Skin of body (tissue), 1 donor: ENCODE measurements at regions not wholly inside any gene's neighbourhood (a gene's known extent, or its start where the extent isn't known, plus 50 kb on each side); places are given as distances from the start of the nearest gene placed in this dataset.
A peak's percentile ranks its signal among the peaks of the same experiment; 100 is the strongest.

Experiments used
- DNase-seq: peaks from one replicate; lab custom pipeline; 2025; lab: John Stamatoyannopoulos, UW

DNA sequence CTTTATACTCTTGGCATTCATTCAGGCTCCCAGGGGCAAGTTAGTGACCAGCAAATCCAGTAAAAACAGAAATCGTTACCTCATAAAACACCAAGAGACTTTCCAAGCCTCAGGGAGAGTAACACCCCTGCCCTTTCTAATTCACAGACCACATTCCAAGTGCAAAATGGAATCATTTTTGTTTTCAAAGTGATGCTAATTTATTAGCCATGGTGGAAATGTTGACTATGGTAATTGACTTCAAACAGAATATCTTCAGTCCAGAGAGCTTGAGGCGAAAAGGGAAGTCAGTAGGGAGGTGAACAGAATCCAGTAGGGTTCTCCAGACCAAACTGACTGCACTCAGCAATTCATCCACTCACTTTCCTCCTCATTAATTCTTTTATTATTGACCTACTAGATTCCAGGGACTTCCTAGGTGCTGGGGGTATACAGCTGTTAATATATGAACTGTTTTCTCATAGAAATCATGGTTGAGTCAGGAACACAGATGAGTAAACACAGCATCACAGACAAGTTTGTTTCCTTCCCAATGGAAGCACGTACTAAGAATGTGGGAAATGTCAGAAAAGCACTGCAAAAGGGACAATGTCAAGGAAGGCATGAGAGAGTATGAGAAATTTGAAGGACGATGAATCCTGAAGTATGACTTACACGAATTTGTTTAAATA lies 388.5 kb upstream of the C1orf87 start:
- DNase-seq, result no peak

DNA sequence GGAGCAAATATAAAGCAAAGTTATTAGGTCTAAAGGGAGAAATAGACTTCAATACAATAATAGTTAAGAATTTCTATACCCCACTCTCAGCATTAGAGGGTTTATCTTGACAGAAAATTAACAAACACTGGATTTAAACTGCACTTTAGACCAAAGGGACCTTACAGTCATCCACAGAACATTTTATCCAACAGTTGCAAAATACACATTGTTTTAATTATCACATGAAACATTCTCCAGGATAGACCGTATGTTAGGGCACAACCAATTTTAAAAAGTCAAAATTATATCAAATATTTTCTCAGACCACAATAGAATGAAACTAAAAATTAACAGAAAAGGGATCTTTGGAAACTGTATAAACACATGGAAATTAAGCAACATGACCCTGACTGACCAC lies 384.5 kb upstream of the C1orf87 start:
- no peak for DNase-seq

DNA sequence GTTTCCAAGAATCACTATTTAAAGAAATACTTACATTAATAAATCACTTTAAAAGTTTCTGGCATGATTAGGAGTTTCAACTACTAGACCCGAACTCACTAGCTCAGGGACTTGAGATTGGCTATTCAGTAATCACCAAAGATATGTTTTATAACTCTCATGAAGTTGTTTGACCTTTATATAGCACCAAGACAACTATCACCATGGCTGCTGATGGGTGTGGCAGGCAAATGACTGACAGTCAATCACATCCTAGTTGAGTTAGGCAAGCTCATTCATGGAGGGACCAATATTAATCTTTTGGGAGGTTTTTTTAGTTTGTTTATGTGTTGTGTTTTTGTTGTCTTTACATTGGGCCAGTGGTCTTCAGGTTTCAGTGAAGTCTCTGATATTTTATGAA lies 376.3 kb upstream of the C1orf87 start:
- DNase-seq, result no peak

DNA sequence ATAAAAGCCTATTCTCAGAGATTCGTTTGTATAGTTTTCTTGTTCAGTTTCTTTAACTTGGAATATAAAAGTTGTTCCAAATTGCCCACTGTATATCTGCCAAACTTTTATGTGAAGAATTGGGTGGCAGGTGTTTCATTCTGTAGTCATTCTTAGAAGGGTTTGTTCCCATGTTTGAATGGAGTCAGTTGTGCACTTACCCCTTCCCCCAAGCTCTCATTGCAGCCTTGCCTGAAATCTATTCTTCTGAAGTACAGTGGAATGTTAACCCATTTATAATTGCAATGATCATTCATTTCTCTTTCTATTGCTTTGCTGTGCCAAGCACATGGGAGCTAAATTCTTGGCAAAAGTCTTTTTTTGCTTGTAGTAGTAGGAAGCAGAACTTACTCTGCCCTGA lies 375.3 kb upstream of the C1orf87 start:
- DNase-seq, result no peak

DNA sequence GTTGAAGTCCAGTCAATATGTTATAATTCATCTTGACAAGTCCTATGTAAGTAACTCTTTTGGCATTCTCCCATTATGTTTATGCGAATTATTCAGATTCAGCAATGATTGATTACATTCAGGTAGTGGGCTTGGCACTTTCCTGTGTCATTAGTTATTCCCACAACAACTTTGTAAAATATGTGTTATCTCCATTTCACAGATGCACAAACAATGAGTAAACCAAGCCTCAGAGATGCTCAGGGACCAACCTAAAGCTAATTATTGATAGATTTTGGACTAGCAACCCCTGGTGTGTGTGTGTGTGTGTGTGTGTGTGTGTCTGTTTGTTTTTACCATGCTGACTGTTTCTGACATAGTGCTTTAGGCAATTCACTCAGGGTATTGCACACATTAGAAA lies 371.1 kb upstream of the C1orf87 start:
- DNase-seq, result no peak

DNA sequence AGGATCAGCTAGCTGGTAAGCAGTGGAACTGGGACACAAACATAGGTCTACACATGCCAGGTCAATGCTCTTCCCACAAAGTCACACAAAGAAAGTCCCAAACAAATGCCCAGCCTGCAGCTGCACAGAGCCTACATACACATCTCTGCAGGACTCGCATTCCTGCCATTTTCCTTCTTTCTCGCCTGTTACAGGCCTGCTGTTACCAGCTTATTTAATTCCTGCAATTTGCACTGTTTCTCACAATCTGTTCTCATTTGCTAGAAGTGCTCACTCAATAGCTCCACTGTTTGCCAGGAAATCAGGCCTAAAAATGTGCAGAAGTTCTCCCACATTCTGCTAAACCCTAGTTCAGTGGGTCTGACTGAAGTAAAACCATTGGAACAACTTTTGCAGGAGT lies 362.6 kb upstream of the C1orf87 start:
- DNase-seq, result no peak

DNA sequence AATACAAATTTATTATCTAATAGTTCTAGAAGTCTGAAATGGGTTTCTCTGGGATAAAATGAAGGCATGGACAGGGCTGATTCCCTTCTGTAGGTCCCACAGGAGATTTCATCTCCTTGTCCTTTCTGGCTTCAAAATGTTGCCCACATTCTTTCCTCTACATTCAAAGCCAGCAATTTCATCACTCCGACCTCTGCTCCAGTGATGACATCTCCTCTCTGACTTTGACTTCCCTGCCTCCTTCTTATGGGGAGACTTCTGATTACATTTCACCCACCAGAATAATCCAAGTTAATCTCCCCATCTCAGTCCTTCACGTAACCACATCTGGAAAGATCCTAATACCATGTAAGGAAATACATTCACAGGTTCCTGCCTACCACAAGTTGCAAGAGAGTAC lies 358.0 kb upstream of the C1orf87 start:
- no peak for DNase-seq

DNA sequence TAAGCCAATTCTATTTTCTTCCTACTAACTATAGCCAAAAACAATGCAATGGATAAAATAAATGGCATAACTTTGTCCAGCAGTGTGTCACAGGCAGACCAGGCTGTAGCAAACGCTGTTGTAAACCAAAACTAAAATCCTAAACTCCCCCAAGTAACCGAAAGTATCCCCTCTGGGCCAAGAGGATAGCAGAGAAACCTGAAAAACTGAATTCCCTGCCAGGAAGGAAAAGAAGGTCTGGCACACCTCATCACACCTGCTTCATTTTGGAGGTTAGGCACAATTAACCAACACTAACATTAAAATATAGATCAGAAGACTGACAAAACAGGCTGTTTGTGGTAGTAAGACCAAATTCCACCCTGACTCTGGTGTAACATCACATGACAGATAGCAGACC lies 356.8 kb upstream of the C1orf87 start:
- DNase-seq, result peak; percentile 3

DNA sequence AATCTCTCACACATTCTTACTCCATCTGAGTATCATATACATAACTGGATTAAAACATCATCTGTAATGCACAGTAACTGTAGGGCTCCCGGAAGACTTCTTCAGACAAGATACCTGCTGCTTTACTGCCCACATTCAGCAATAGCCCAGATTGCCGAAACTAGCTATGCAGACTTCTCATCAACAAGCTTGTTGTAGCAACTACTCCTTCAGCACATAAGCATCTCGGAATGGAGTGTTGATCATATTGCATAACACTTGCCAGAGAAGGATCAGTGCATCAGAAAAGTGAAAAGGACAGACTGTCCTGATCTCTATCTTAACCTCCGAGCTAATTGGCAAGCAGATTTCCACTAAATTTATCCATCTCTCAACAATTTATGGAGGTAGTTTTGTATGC lies 354.6 kb upstream of the C1orf87 start:
- no peak for DNase-seq

DNA sequence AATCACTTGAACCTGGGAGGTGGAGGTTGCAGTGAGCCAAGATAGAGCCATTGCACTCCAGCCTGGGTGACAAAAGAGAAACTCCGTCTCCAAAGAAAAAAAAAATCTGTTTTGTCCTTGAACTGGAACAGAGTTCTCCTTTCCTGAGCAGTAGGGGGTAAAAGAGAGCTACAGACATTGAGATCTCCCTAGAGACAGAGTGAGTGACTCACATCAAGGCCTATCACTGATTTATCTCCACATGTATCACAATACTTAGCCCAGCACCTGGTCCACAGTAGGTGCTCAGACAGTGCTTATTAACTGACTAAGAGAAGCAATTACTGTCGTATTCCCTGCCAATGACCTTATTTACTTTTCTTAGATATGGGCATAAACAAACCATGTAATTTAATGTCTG lies 354.1 kb upstream of the C1orf87 start:
- no peak for DNase-seq

DNA sequence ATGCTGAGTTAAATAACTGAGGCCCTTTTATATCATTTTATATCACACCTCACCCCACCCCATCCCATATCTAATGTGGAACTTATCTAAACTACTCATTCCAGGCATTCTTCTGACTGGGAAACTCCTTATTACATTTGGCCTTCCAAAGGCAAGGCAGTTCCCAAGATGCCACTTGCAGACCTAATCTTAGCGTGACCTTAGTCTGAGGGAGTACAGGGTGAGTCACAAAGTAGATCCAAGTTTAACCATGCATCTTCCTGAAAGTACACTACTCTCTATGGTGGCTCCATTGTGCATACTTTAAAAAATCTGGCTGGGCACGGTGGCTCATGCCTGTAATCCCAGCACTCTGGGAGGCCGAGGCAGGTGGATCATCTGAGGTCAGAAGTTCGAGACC lies 353.6 kb upstream of the C1orf87 start:
- no peak for DNase-seq

DNA sequence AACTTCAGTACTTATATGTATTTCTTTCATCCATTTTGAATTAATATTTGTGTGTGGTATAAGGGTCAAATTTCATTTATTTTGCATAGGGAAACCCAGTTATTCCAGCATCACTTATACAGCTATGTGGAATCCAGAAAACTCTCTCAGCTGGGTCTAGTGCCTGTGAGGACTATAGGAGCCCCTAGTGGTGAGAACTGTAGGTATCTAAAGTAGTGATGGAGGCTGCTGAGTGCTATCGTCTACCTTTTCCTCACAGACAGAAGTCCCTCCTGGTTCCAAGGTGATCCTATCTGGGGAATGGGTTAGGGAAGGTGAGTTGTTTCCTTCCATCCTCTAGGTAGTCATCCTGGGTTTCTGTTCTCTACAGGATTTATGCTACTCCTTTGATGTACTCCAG lies 352.0 kb upstream of the C1orf87 start:
- DNase-seq, result no peak

DNA sequence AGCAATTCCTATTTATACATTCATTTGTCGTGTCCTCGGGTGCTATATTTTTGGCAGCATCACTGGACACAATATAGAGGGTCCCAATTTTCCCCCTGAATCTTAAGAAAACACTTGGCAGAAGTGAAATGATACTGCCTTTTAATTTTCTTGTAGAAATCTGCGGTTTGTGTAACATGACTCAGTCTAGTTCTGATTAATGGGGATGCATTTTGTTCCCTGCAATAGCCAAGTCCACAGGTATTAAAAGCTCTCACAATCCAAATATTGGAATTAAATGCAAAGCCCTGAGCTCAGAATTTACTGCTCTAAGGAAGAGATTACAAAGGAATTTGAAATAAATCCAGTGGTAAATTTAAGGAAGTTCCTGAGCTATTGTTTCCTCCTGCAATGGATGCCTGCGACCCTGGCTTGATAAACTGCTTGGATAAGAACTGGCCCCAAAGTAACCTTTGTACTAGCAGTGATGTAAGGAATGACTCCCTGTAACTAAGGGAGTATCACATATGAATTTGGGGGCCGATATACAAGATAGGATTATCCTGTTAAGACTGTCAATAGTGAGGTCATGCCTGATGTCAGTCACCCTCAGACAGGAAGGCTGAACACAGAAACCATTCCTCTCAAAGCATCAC lies 349.7 kb upstream of the C1orf87 start:
- no peak for DNase-seq

DNA sequence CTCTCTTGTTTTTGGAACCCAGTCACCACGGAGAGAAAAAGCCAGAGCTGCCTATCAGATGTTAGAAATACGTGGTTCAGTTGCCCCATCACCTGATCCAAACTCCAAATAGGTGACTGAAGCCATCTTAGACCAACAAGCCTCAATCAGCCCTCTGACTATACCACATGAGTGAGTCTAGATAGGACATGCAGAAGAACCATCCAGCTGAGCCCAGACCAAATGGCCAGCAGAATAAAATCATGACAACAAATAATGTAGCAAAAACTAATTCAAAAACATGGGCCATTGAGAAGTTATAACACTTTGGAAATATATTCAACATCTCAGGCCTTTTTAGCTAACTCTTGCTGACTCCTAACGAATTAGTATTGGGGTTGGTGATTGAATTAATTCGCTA lies 348.4 kb upstream of the C1orf87 start:
- DNase-seq, result no peak

DNA sequence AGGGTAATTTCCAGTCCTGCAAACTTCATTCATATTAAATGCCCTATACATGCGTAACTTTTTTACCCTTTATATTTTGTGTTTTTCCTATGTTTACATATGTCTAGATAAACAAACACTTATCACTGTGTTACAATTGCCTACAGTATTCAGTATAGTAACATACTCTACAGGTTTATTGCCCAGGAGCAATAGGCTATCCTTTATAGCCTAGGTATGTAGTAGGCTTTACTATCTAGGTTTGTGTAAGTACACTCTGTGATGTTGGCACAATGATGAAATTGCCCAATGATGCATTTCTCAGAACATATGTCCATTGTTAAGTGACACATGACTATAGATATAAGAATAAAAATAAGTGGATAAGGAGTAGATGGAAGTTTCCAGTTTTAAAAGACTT lies 345.5 kb upstream of the C1orf87 start:
- no peak for DNase-seq

DNA sequence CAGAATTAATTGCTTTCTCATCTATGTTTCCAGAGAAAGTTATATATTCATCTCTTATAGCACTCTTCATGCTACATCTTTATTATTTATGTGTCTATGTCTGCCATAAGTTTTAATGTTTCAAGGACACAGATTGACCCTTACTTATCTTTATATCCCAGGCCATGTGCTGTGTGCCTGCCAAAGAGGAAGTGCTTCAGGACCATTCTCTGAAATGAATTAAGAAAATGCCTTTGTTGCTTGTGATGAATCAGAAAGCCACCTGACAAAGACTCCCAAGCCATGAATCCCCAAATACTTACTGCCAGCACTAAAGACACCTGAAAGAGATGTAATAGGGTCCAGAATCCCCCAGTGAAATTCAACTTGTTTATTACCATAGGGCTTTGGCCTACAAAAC lies 342.1 kb upstream of the C1orf87 start:
- DNase-seq, result no peak

DNA sequence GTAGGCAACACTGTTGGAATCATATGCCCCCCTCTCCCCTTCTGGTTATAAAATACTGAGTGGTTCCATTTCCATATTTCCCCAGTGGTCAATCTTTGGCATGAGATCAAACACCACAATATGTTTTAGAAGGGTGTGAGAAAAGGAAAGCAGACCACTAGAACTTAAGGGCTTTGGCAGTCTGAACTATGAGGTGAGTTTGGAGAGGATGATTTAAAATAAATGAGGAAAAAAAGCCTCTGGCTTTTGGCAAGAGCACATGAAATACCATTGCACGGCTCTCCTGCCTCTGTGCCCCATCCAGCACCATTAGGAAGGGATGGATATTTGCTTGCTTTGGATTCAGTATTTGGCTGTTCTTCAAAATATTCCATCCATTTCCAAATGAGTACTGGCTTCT lies 339.5 kb upstream of the C1orf87 start:
- no peak for DNase-seq

DNA sequence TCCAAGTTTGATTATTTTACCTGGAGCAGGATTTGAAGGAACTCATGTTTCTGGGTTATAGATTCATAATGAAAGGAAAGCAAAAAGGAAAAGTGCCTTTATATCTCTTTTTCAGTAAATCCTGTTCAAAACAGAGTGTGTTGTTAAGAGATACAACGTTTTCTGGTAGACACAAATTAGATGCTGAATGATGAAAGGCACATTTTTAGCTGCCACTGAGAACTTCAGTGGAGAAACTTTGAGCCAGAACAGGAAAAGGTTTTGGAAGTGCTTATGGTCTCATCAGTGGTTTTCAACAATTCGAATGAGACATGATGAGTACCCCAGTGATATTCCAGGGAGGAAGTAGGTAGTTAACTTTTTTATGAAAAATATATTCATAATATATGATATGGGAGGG lies 338.0 kb upstream of the C1orf87 start:
- DNase-seq, result no peak

DNA sequence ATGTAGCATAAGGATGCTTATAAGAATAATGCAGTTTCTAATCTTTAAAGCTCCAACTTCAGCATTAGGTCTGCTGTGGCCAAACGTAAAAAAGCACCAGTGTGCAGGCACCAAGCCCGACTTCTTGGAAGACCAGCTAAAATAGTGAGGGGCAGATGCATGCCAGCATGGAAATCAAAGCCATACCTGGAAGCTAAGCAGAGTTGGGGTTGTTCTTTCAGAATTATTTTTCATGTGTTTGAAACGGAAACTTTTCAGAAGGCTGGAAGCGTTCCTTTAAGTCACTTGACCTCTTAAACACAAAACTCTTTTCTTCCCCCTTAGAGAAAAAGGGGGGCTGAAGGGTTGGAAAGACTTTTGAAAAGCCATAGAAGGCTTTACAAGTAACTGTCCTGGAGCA lies 329.2 kb upstream of the C1orf87 start:
- no peak for DNase-seq

DNA sequence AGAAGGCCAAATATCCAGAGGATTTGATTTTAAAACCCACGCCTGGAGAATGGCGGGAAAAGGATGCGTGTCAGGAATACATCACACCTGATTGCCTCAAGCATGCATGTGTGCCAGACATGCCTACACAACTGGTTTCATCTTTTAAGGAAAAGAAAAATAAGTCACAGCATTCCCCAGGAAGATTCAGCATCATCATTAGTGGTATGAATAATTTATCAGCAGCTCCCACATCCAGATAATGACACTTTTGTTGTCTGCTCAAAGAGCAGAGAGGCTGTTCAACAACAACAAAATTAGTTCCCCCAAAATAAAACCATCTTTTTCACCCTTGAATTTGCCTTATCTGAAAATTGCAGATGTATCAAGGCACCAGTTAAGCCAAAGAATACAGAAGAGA lies 328.6 kb upstream of the C1orf87 start:
- no peak for DNase-seq

DNA sequence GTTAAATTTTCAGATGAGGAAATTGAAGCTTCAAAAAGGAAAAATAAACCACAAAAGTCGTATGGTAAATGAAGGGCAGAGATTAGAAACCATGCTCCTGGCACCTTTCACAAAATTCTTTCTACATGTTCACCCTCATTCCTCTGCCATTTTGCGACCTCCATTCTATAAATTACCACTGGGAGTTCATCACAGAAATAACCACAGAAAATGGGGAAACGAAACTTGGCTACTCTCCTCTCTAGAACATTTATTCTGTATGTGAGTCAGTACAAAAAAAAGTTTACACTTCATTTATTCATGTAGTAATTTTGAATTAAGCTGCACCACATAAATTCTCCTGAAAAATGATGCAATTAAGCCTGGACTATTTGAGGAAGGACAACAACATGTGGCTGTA lies 320.9 kb upstream of the C1orf87 start:
- peak; percentile 33 for DNase-seq

DNA sequence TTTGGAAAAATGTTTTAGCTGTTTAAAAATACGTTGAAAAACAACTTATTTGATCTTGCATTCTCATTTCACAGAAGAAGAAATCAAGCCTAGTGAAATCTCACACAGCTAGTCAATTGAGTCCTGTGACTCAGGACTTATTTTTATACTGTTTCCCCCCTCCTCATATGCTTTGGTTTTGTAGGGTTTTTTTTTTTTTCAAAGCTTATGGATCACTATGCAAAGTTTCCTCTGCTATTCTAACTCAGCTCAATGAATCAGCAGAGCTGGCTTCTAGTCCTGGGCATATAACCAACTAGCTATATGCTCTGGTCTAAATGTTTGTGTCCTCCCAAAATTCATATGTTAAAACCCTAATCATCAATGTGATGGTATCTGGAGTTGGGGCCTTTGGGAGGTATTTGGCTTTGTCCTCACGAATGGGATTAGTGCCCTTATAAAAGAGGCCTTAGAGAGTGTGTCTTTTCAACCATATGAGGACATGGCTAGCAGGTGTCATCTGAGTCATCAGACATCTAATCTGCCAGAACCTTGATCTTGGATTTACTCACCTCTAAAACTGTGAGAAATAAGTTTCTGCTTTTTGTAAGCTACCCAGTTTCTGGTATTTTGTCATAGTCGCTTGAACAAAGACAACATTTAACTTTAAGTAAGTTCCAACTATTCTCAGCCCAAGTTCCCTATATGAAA lies 317.2 kb upstream of the C1orf87 start:
- DNase-seq, result no peak
